DND-41 (cell line): ENCODE measurements at regions not wholly inside any gene's neighbourhood (a gene's known extent, or its start where the extent isn't known, plus 50 kb on each side); places are given as distances from the start of the nearest gene placed in this dataset.

Source experiments
- ATAC-seq: fragments of 200-7000 bp; cut with Tn5 transposase; 3 replicates; pipeline ENCODE4 v1.9.1; 2021; ENCODE audit warnings: low read depth; ENCODE audit not compliant: insufficient read depth
- DNase-seq: peaks from one replicate; pipeline ENCODE4 v3.0.0-alpha.2; 2020
- H2AFZ ChIP-seq: 2 replicates; pipeline ENCODE4 v1.6.0; 2012; ENCODE audit warnings: low read depth, low read length
- H3K27ac ChIP-seq: 2 replicates; pipeline ENCODE4 v1.5.1; 2012; ENCODE audit warnings: low read length, inconsistent platforms
- H3K27me3 ChIP-seq: fragments of 200-600 bp; sonication (generic); 2 replicates; pipeline ENCODE4 v1.6.0; 2012; ENCODE audit warnings: low read length, mild to moderate bottlenecking, inconsistent platforms; ENCODE audit not compliant: insufficient read depth, poor library complexity
- H3K36me3 ChIP-seq: 2 replicates; pipeline ENCODE4 v1.5.1; 2012; ENCODE audit warnings: low read length, inconsistent platforms; ENCODE audit not compliant: insufficient read depth
- H3K4me1 ChIP-seq: 2 replicates; pipeline ENCODE4 v1.5.1; 2012; ENCODE audit warnings: mild to moderate bottlenecking, low read length; ENCODE audit not compliant: insufficient read depth
- H3K4me2 ChIP-seq: 2 replicates; pipeline ENCODE4 v1.6.0; 2012; ENCODE audit warnings: mild to moderate bottlenecking, moderate library complexity, low read length, inconsistent platforms; ENCODE audit not compliant: insufficient read depth
- H3K4me3 ChIP-seq, 2 experiments: fragments of 200-600 bp in 1 of 2; shearing (Covaris generic) in 1 of 2; 2 replicates each; pipeline ENCODE4 v1.5.1; 2012 to 2016; ENCODE audit warnings: inconsistent platforms in 2 of 2, low read length in 2 of 2, mild to moderate bottlenecking in 2 of 2, low read depth in 1 of 2, moderate library complexity in 1 of 2
- H3K79me2 ChIP-seq: 2 replicates; pipeline ENCODE4 v1.6.0; 2012; ENCODE audit warnings: low read length, inconsistent platforms; ENCODE audit not compliant: insufficient read depth
- H3K9ac ChIP-seq: 2 replicates; pipeline ENCODE4 v1.6.0; 2012; ENCODE audit warnings: low read depth, mild to moderate bottlenecking, inconsistent platforms, low read length, moderate library complexity
- H3K9me3 ChIP-seq: 2 replicates; pipeline ENCODE4 v1.5.1; 2012; ENCODE audit warnings: low read length, moderate library complexity, mild to moderate bottlenecking, inconsistent platforms; ENCODE audit not compliant: insufficient read depth, severe bottlenecking
- H4K20me1 ChIP-seq: 2 replicates; pipeline ENCODE4 v1.6.0; 2012; ENCODE audit warnings: low read length; ENCODE audit not compliant: insufficient read depth
- CTCF ChIP-seq: IDR thresholded peaks from 2 replicates; pipeline ENCODE4 v1.5.1; 2012; ENCODE audit warnings: borderline replicate concordance, low read length, moderate library complexity, mild to moderate bottlenecking; ENCODE audit not compliant: poor library complexity, severe bottlenecking; ENCODE audit errors: extremely low read depth
- EZH2 ChIP-seq: IDR thresholded peaks from 3 replicates; pipeline ENCODE4 v1.6.1; 2012; ENCODE audit warnings: borderline replicate concordance, low read depth, mild to moderate bottlenecking, moderate library complexity, low read length, inconsistent platforms; ENCODE audit not compliant: severe bottlenecking

- Histone ChIP-seq H3K27me3 (no peaks in the 10 kb centered on the region), H3K36me3 (no peaks in the 10 kb centered on the region), H3K4me3 (no peak overlapping the region), H3K9ac (no peak overlapping the region), H3K27ac (no peak overlapping the region), H3K79me2 (no peaks in the 10 kb centered on the region), H2AFZ (peak overlapping the region; percentile 54; the same call in 1 of the 2 replicates), H4K20me1 (no peaks in the 10 kb centered on the region), H3K9me3 (no peaks in the 10 kb centered on the region), H3K4me2 (no peak overlapping the region), H3K4me1 (peaks cover 4% of the 10 kb centered on the region; the same call in 1 of the 2 replicates)
- TF ChIP-seq EZH2 (no peak), CTCF (no peak)
- DNase-seq = no peak
- ATAC-seq = no peak; the same call in 2 of the 3 replicates
Observed at GRCh38 chr9:113654605-113655428, 191.3 kb downstream of the RGS3 start.

- Histone ChIP-seq H3K27me3 (no peaks in the 10 kb centered on the region), H3K4me3 (no peak overlapping the region), H3K9me3 (no peaks in the 10 kb centered on the region), H4K20me1 (no peaks in the 10 kb centered on the region), H3K36me3 (no peaks in the 10 kb centered on the region), H2AFZ (no peak overlapping the region), H3K4me2 (no peak overlapping the region), H3K9ac (no peak overlapping the region), H3K4me1 (peaks cover 4% of the 10 kb centered on the region; the same call in 1 of the 2 replicates), H3K27ac (no peak overlapping the region), H3K79me2 (no peaks in the 10 kb centered on the region)
- ATAC-seq (no peak), DNase-seq (no peak)
- TF ChIP-seq EZH2 (no peak), CTCF (no peak)
Observed at GRCh38 chr9:113656771-113657670, 193.5 kb downstream of the RGS3 start.

- DNase-seq = peak; percentile 77
- no peaks in the 10 kb centered on the region for H3K27me3 ChIP-seq
- no peak overlapping the region for H3K9ac ChIP-seq
- no peaks in the 10 kb centered on the region for H3K36me3 ChIP-seq
- no peaks in the 10 kb centered on the region for H4K20me1 ChIP-seq
- no peaks in the 10 kb centered on the region for H3K79me2 ChIP-seq
- peak; percentile 93 for TF ChIP-seq CTCF
- no peak for TF ChIP-seq EZH2
- no peak overlapping the region for H2AFZ ChIP-seq
- ATAC-seq = peak; percentile 91
- peaks cover 4% of the 10 kb centered on the region; the same call in 1 of the 2 replicates for H3K4me1 ChIP-seq
- no peak overlapping the region for H3K4me3 ChIP-seq
- no peak overlapping the region for H3K4me2 ChIP-seq
- no peaks in the 10 kb centered on the region for H3K9me3 ChIP-seq
- no peak overlapping the region for H3K27ac ChIP-seq
Observed at GRCh38 chr9:113657765-113658544, 194.4 kb downstream of the RGS3 start.
